Spleen (tissue), 11 donors: ENCODE measurements at regions not wholly inside any gene's neighbourhood (a gene's known extent, or its start where the extent isn't known, plus 50 kb on each side); places are given as distances from the start of the nearest gene placed in this dataset.

Experiments
- DNase-seq: peaks from one replicate; pipeline ENCODE4 v3.0.0-alpha.2; 2020
- H3K27ac ChIP-seq, 8 donors: fragments of 200-600 bp; sonication (generic) in 7 of 8; 1 replicate in 4 of 8; 2 replicates in 4 of 8; pipeline versions ENCODE4 v1.5.0 to v1.8.0; 2016 to 2021; ENCODE audit warnings: inconsistent platforms in 4 of 8, mild to moderate bottlenecking in 4 of 8, moderate library complexity in 1 of 8
- H3K27me3 ChIP-seq, 7 donors: fragments of 200-600 bp; sonication (generic) in 6 of 7; replicated peaks in 1 of 7; 1 replicate in 4 of 7; 2 replicates in 3 of 7; pipeline versions ENCODE4 v1.5.0 to v1.8.0; 2016 to 2021; ENCODE audit warnings: inconsistent platforms in 3 of 7, mild to moderate bottlenecking in 1 of 7
- H3K36me3 ChIP-seq, 6 donors: fragments of 200-600 bp; sonication (generic) in 5 of 6; 1 replicate in 4 of 6; 2 replicates in 2 of 6; pipeline versions ENCODE4 v1.5.0 to v1.8.0; 2016 to 2021; ENCODE audit warnings: inconsistent platforms in 2 of 6
- H3K4me1 ChIP-seq, 6 donors: fragments of 200-600 bp; sonication (generic) in 5 of 6; 1 replicate in 3 of 6; 2 replicates in 3 of 6; pipeline versions ENCODE4 v1.5.0 to v1.8.0; 2016 to 2021; ENCODE audit warnings: inconsistent platforms in 3 of 6
- H3K4me3 ChIP-seq, 8 donors: fragments of 200-600 bp; sonication (generic) in 7 of 8; 1 replicate in 4 of 8; 2 replicates in 4 of 8; pipeline versions ENCODE4 v1.5.0 to v1.8.0; 2016 to 2021; ENCODE audit warnings: inconsistent platforms in 4 of 8, mild to moderate bottlenecking in 4 of 8, moderate library complexity in 2 of 8
- H3K9me3 ChIP-seq, 8 donors: fragments of 200-600 bp; sonication (generic) in 7 of 8; 1 replicate in 4 of 8; 2 replicates in 4 of 8; pipeline versions ENCODE4 v1.5.0 to v1.8.0; 2016 to 2021; ENCODE audit warnings: inconsistent platforms in 4 of 8
- CTCF ChIP-seq, 11 experiments: fragments of 200-600 bp in 7 of 11; fragments of 450-650 bp in 4 of 11; sonication (generic) in 4 of 11; IDR thresholded peaks in 8 of 11; conservative IDR thresholded peaks in 3 of 11; 1 replicate in 7 of 11; 2 replicates in 4 of 11; pipeline versions ENCODE4 v1.4.0 to v1.8.0; 2016 to 2021; ENCODE audit warnings: antibody characterized with exemption in 11 of 11, inconsistent platforms in 4 of 11, mild to moderate bottlenecking in 1 of 11
- POLR2A ChIP-seq, 3 donors: fragments of 450-650 bp; IDR thresholded peaks; one replicate each; pipeline ENCODE4 v1.5.1; 2017; ENCODE audit warnings: antibody characterized with exemption in 3 of 3, mild to moderate bottlenecking in 1 of 3
- POLR2AphosphoS5 ChIP-seq, 3 donors: sonication (generic); formaldehyde crosslinking; IDR thresholded peaks; one replicate each; pipeline ENCODE4 v1.5.1; 2017; ENCODE audit warnings: antibody characterized with exemption in 3 of 3
- WGBS, 5 donors: extraction: QIAGEN DNeasy Blood & Tissue Kit in 3 of 5; methylation state at CpG; one replicate each; pipeline versions ENCODE4 v1.1.5 to v1.1.7; 2013 to 2018; 5-methylcytosine and 5-hydroxymethylcytosine counted together
- intact Hi-C: fragments of 100-400 bp; cut with DNase I; formaldehyde crosslinking; loops from one replicate; pipeline ENCODE4 v1.15.0; 2023; ENCODE audit warnings: low total_unique reads
- donor health status: healthy with polysubstance abuse.
- donor health status: DM: no; HTN: no; CAD: no; lungs with moderate emphysema.
- donor health status: DM: no; HTN: no; CAD: no.
- donor health status: Bipolar disorder and iron deficiency.
- donor health status: healthy.
- donor health status: DM: no; HTN: no; CAD: no.
- donor health status: DM: yes; HTN: yes; CAD: no.

GRCh38 chr14:104290756-104291122, 152.4 kb downstream of the KIF26A start:
- no peak for DNase-seq
- intact Hi-C loops = no loop called here
- WGBS, 5 donors = 70 to 85% (median 78%) methylated on average over 7 to 9 of the region's 9 CpGs
- H3K9me3 ChIP-seq = no peaks in the 10 kb centered on the region
- TF ChIP-seq POLR2A (IDR thresholded peaks at IDR 0.05) = no peak
- no peak for TF ChIP-seq POLR2AphosphoS5 (IDR thresholded peaks at IDR 0.05)
- TF ChIP-seq CTCF (IDR thresholded peaks at IDR 0.05 in 8 of 11, conservative IDR thresholded peaks at IDR 0.05 in 3 of 11) = no peak
- peaks cover 0 to 26% (median 5%) of the 10 kb centered on the region in 6 donors for H3K4me1 ChIP-seq
- peaks cover 0 to 41% (median 9%) of the 10 kb centered on the region in 7 donors for H3K27me3 ChIP-seq
- H3K36me3 ChIP-seq = no peaks in the 10 kb centered on the region
- H3K4me3 ChIP-seq = no peak overlapping the region
- no peak overlapping the region for H3K27ac ChIP-seq

DNA sequence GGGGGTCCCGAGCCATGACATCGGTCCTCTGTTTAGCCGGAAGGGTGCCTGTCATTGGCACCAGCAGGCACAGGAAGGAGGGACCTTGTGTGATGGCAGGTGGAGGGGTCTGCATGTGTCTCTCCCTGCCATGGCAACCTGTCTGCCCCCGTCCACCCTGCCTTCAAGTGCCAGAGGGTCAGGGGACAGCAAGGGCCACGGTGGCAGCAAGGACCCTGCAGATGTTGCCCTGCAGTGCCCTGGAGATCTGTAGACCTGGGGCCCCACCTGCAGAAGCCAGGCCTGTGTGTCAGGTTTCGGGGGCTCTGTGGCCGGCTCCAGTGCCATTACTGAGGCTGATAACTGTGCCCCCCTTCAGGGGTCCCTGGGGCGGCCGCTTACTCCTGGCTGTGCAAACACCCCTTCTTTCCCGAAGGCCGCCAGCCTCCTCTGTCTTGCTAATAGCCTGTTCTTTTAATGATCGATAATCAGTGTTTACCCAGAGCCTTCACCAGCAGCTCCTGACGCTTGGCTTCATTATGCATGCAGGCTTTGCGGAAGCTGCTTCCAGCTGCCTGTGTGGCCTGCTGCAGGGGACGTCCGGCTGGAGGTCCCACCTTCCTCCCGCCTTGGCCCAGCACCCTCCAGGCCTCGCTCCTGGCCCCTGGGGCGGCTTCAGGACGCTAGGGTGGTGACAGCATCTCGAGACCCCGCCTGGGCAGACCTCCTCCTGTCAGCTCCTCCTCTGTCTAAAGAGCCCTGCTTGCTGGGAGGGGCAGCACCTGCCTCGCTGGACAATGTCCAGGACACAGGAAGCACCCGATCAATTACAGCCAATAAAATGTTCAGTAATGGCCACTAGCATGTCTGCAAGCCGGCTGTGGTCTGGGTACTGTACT, 153.0 kb downstream of the KIF26A start:
- 43 to 77% (median 64%) methylated on average over 15 to 25 of the region's 25 CpGs for WGBS, 5 donors
- intact Hi-C loops = no loop called here
- no peaks in the 10 kb centered on the region for H3K9me3 ChIP-seq
- H3K4me1 ChIP-seq = peaks cover 0 to 32% (median 8%) of the 10 kb centered on the region in 6 donors
- peaks cover 0 to 42% (median 10%) of the 10 kb centered on the region in 7 donors for H3K27me3 ChIP-seq
- H3K27ac ChIP-seq = no peak overlapping the region
- no peak for DNase-seq
- TF ChIP-seq CTCF (IDR thresholded peaks at IDR 0.05 in 8 of 11, conservative IDR thresholded peaks at IDR 0.05 in 3 of 11) (no peak), POLR2AphosphoS5 (IDR thresholded peaks at IDR 0.05) (no peak), POLR2A (IDR thresholded peaks at IDR 0.05) (no peak)
- no peak overlapping the region for H3K4me3 ChIP-seq
- H3K36me3 ChIP-seq = no peaks in the 10 kb centered on the region

DNA sequence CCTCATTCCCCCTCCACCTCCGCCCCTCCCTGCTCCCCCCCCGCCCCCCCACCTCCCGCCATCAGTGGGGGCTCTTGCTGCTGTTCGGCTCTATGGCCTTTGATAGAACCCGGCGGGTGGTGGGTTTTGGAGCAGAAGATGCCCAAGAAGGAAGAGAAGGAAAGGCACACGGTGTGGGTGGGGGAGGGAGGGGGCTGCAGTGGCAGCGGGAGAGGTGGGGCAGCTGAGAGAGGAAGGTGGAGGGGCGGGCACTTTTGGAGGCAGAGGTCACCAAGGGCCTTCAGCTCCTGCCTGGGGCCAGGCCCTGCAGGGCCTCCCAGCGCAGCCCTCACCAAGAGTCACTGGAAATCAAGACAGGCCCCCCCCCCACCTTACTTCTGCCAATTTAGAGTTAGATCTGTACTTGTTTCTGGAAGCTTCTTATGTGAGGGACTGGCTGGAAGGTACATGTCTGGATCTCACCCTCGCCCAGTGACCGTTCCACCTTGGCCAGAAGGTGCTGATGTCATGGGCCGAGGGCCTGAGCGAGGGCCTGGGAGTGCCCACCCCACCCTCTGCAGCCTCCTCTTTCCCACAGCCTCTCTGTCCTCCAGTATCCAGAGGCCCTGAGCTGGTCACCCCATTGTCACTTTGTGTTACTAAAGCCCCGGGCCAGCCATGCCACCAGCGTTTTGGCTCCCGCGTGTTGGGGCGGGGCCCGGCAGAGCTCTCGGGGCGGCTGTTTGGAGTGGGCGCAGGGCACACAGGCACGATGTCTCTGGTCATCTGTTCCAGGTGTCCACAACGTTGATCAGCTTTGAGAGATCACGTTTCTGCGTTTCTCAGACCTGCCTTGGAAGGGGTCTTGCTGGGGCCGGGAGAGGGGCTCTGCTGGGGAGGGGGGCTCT, 153.9 kb downstream of the KIF26A start:
- Histone ChIP-seq H3K27ac (no peak overlapping the region), H3K36me3 (no peaks in the 10 kb centered on the region), H3K4me3 (no peak overlapping the region), H3K27me3 (peaks cover 0 to 50% (median 10%) of the 10 kb centered on the region in 7 donors), H3K4me1 (peaks cover 0 to 41% (median 12%) of the 10 kb centered on the region in 6 donors), H3K9me3 (no peaks in the 10 kb centered on the region)
- intact Hi-C loops = no loop called here
- WGBS, 5 donors = 72 to 78% (median 77%) methylated on average over 23 to 28 of the region's 28 CpGs
- no peak for TF ChIP-seq POLR2A (IDR thresholded peaks at IDR 0.05)
- no peak for TF ChIP-seq CTCF (IDR thresholded peaks at IDR 0.05 in 8 of 11, conservative IDR thresholded peaks at IDR 0.05 in 3 of 11)
- no peak for TF ChIP-seq POLR2AphosphoS5 (IDR thresholded peaks at IDR 0.05)
- DNase-seq = no peak
